DND-41 (cell line): ENCODE measurements at regions not wholly inside any gene's neighbourhood (a gene's known extent, or its start where the extent isn't known, plus 50 kb on each side); places are given as distances from the start of the nearest gene placed in this dataset.

Source experiments
- CTCF ChIP-seq: IDR thresholded peaks from 2 replicates; pipeline ENCODE4 v1.5.1; 2012; ENCODE audit warnings: borderline replicate concordance, low read length, moderate library complexity, mild to moderate bottlenecking; ENCODE audit not compliant: poor library complexity, severe bottlenecking; ENCODE audit errors: extremely low read depth
- EZH2 ChIP-seq: IDR thresholded peaks from 3 replicates; pipeline ENCODE4 v1.6.1; 2012; ENCODE audit warnings: borderline replicate concordance, low read depth, mild to moderate bottlenecking, moderate library complexity, low read length, inconsistent platforms; ENCODE audit not compliant: severe bottlenecking

DNA sequence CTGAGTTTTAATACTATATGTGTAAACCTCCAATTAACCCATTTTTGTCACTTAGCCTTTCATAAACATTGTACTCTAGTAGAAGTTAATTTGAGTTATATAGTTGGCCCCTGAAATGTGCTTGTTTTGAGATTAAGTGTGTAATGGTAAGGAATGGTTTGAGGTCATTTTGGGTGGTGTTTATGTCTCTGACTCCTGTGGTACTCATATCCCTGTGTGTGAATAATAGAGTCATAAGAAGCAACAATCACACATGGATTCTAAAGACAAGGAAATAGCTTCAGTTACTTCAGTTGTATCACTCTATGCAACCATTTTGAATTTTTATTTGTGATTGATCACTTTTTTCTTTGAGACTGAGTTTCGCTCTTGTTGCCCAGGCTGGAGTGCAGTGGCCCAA lies 408.5 kb downstream of the MFSD1 start:
- TF ChIP-seq CTCF (no peak), EZH2 (no peak)
